Spinal cord (tissue), 9 donors: ENCODE measurements at regions not wholly inside any gene's neighbourhood (a gene's known extent, or its start where the extent isn't known, plus 50 kb on each side); places are given as distances from the start of the nearest gene placed in this dataset.
A peak's percentile ranks its signal among the peaks of the same experiment; 100 is the strongest.

Experiments used
- DNase-seq, 6 donors: peaks; one replicate each; pipeline versions ENCODE4 v3.0.0 to v3.0.0-alpha.2; 2013 to 2015; ENCODE audit warnings: low spot score in 6 of 6, low read depth in 4 of 6
- H3K27ac ChIP-seq: one replicate; pipeline ENCODE4 v1.5.1; 2013; ENCODE audit warnings: low read depth, low read length, control low read depth
- H3K27me3 ChIP-seq: one replicate; pipeline ENCODE4 v1.6.1; 2013; ENCODE audit warnings: low read length; ENCODE audit not compliant: control insufficient read depth, insufficient read depth
- H3K36me3 ChIP-seq: one replicate; pipeline ENCODE4 v1.6.1; 2013; ENCODE audit warnings: low read length; ENCODE audit not compliant: control insufficient read depth, insufficient read depth
- H3K4me1 ChIP-seq: one replicate; pipeline ENCODE4 v1.6.1; 2013; ENCODE audit warnings: low read length; ENCODE audit not compliant: control insufficient read depth, insufficient read depth
- H3K4me3 ChIP-seq: one replicate; pipeline ENCODE4 v1.5.1; 2013; ENCODE audit warnings: low read depth, low read length, control low read depth
- H3K9me3 ChIP-seq: one replicate; pipeline ENCODE4 v1.6.1; 2013; ENCODE audit warnings: low read length; ENCODE audit not compliant: control insufficient read depth, insufficient read depth
- WGBS: methylation state at CpG from one replicate; pipeline ENCODE4 v1.1.5; 2013; ENCODE audit warnings: missing lambda C conversion rate; ENCODE audit not compliant: insufficient coverage; 5-methylcytosine and 5-hydroxymethylcytosine counted together
- donor health status: healthy.

GRCh38 chr9:36762958-36763357 lies 190.3 kb downstream of the MELK start:
- 53% methylated on average over 9 of the region's 10 CpGs for WGBS
- no peak for DNase-seq
- Histone ChIP-seq H3K4me3 (no peak overlapping the region), H3K27ac (no peak overlapping the region), H3K36me3 (no peaks in the 10 kb centered on the region), H3K9me3 (no peaks in the 10 kb centered on the region), H3K27me3 (no peaks in the 10 kb centered on the region), H3K4me1 (peaks cover 18% of the 10 kb centered on the region)

- no peaks in the 10 kb centered on the region for H3K36me3 ChIP-seq
- 94% methylated on average over 4 of the region's 4 CpGs for whole genome bisulfite sequencing
- H3K27me3 ChIP-seq = no peaks in the 10 kb centered on the region
- H3K27ac ChIP-seq = no peak overlapping the region
- H3K9me3 ChIP-seq = no peaks in the 10 kb centered on the region
- no peak for DNase-seq
- peaks cover 21% of the 10 kb centered on the region for H3K4me1 ChIP-seq
- no peak overlapping the region for H3K4me3 ChIP-seq
Measured at GRCh38 chr9:36763778-36764177, 191.1 kb downstream of the MELK start.

GRCh38 chr9:36764364-36765076 lies 191.8 kb downstream of the MELK start:
- no peaks in the 10 kb centered on the region for H3K9me3 ChIP-seq
- H3K27ac ChIP-seq = no peak overlapping the region
- peaks cover 21% of the 10 kb centered on the region for H3K4me1 ChIP-seq
- no peak for DNase-seq
- H3K36me3 ChIP-seq = no peaks in the 10 kb centered on the region
- H3K27me3 ChIP-seq = no peaks in the 10 kb centered on the region
- 85% methylated on average over 12 of the region's 14 CpGs for WGBS
- no peak overlapping the region for H3K4me3 ChIP-seq

- Histone ChIP-seq H3K36me3 (no peaks in the 10 kb centered on the region), H3K9me3 (no peaks in the 10 kb centered on the region), H3K4me3 (no peak overlapping the region), H3K27ac (no peak overlapping the region), H3K27me3 (no peaks in the 10 kb centered on the region), H3K4me1 (peaks cover 24% of the 10 kb centered on the region)
- WGBS = 60% methylated on average over 11 of the region's 12 CpGs
- DNase-seq = no peak
Measured at GRCh38 chr9:36765077-36765390, 192.3 kb downstream of the MELK start.

GRCh38 chr9:36765468-36766341 lies 193.0 kb downstream of the MELK start:
- WGBS = 12% methylated on average over 34 of the region's 37 CpGs
- no peaks in the 10 kb centered on the region for H3K27me3 ChIP-seq
- H3K36me3 ChIP-seq = no peaks in the 10 kb centered on the region
- no peak overlapping the region for H3K27ac ChIP-seq
- H3K4me3 ChIP-seq = peak overlapping the region; percentile 42
- peaks cover 30% of the 10 kb centered on the region for H3K4me1 ChIP-seq
- DNase-seq = peak; percentile 28 to 96 (median 63)
- H3K9me3 ChIP-seq = no peaks in the 10 kb centered on the region

- no peaks in the 10 kb centered on the region for H3K36me3 ChIP-seq
- WGBS = no CpG with 5 or more reads among the region's 3 CpGs
- H3K9me3 ChIP-seq = no peaks in the 10 kb centered on the region
- no peak overlapping the region for H3K4me3 ChIP-seq
- DNase-seq = peak in 1 of 6 donors; percentile 82
- H3K27ac ChIP-seq = no peak overlapping the region
- H3K27me3 ChIP-seq = no peaks in the 10 kb centered on the region
- H3K4me1 ChIP-seq = peaks cover 39% of the 10 kb centered on the region
Measured at GRCh38 chr9:36768677-36769076, 196.0 kb downstream of the MELK start.

GRCh38 chr9:36770025-36770424 lies 197.3 kb downstream of the MELK start:
- no peaks in the 10 kb centered on the region for H3K27me3 ChIP-seq
- H3K27ac ChIP-seq = no peak overlapping the region
- H3K4me1 ChIP-seq = peaks cover 32% of the 10 kb centered on the region
- no peak overlapping the region for H3K4me3 ChIP-seq
- peak in 3 of 6 donors; percentile 35 to 94 (median 37) for DNase-seq
- WGBS = 52% methylated on average over 6 of the region's 9 CpGs
- H3K9me3 ChIP-seq = no peaks in the 10 kb centered on the region
- no peaks in the 10 kb centered on the region for H3K36me3 ChIP-seq

- WGBS = 31% methylated on average over 14 of the region's 18 CpGs
- peak in 2 of 6 donors; percentile 14 to 31 for DNase-seq
Measured at GRCh38 chr9:36772449-36773403, 200.0 kb downstream of the MELK start.

GRCh38 chr9:36778682-36779081 lies 206.0 kb downstream of the MELK start:
- WGBS = 67% methylated on average over 3 of the region's 3 CpGs
- Histone ChIP-seq H3K27me3 (no peaks in the 10 kb centered on the region), H3K4me3 (no peak overlapping the region), H3K4me1 (peaks cover 9% of the 10 kb centered on the region), H3K36me3 (no peaks in the 10 kb centered on the region), H3K27ac (no peak overlapping the region), H3K9me3 (no peaks in the 10 kb centered on the region)
- DNase-seq = peak in 1 of 6 donors; percentile 48

More at GRCh38 chr9:36772449-36773403, 200.0 kb downstream of the MELK start:
- no peak overlapping the region for H3K4me3 ChIP-seq
- no peaks in the 10 kb centered on the region for H3K27me3 ChIP-seq
- no peaks in the 10 kb centered on the region for H3K36me3 ChIP-seq
- H3K4me1 ChIP-seq = peaks cover 20% of the 10 kb centered on the region
- no peaks in the 10 kb centered on the region for H3K9me3 ChIP-seq
- no peak overlapping the region for H3K27ac ChIP-seq
